ENCODE measurements at regions not wholly inside any gene's neighbourhood (a gene's known extent, or its start where the extent isn't known, plus 50 kb on each side); places are given as distances from the start of the nearest gene placed in this dataset.

GRCh38 chr21:41011951-41012366, 156.0 kb upstream of the BACE2 start:
- Histone ChIP-seq H3K4me1 (no peaks in the 10 kb centered on the region), H3K4me3 (ENCODE audit: low read depth, low read length) (no peak overlapping the region), H3K36me3 (ENCODE audit: control insufficient read depth, insufficient read depth, low read length) (no peaks in the 10 kb centered on the region), H3K27me3 (replicated peaks; ENCODE audit: control insufficient read depth, insufficient read depth, low read length) (no peaks in the 10 kb centered on the region), H3K9me3 (no peaks in the 10 kb centered on the region)
- no peak for DNase-seq
- H3K4me1 Mint-ChIP-seq (ENCODE audit: low read depth, unreplicated experiment): no peaks in the 10 kb centered on the region
- H3K27ac Mint-ChIP-seq (ENCODE audit: unreplicated experiment): no peak overlapping the region
- no peak for TF ChIP-seq CTCF (IDR thresholded peaks at IDR 0.05; ENCODE audit: insufficient read depth in 1 of 2, low read depth in 1 of 2, low read length in 1 of 2, severe bottlenecking in 1 of 2, unreplicated experiment in 1 of 2)
- H3K36me3 Mint-ChIP-seq (ENCODE audit: insufficient read depth, unreplicated experiment): no peaks in the 10 kb centered on the region
- CTCF ChIA-PET: no interaction called here
- no peaks in the 10 kb centered on the region for H3K27me3 Mint-ChIP-seq (ENCODE audit: insufficient read depth, unreplicated experiment)
- no TSS peak for BruUV-seq (replicated peaks)
- no peak overlapping the region for H3K4me3 Mint-ChIP-seq (ENCODE audit: unreplicated experiment)
- no peaks in the 10 kb centered on the region for H3K9me3 Mint-ChIP-seq (ENCODE audit: unreplicated experiment)
- intact Hi-C loops (cut with micrococcal nuclease; ENCODE audit: unreplicated experiment): no loop called here
- POLR2A ChIA-PET: no interaction called here

GRCh38 chr21:41012425-41012824, 155.5 kb upstream of the BACE2 start:
- no peaks in the 10 kb centered on the region for H3K9me3 Mint-ChIP-seq (ENCODE audit: unreplicated experiment)
- H3K4me3 ChIP-seq (ENCODE audit: low read depth, low read length): no peak overlapping the region
- no peaks in the 10 kb centered on the region for H3K4me1 Mint-ChIP-seq (ENCODE audit: low read depth, unreplicated experiment)
- no peak overlapping the region for H3K4me3 Mint-ChIP-seq (ENCODE audit: unreplicated experiment)
- intact Hi-C loops (cut with micrococcal nuclease; ENCODE audit: unreplicated experiment): no loop called here
- no peaks in the 10 kb centered on the region for H3K36me3 Mint-ChIP-seq (ENCODE audit: insufficient read depth, unreplicated experiment)
- H3K27me3 ChIP-seq (replicated peaks; ENCODE audit: control insufficient read depth, insufficient read depth, low read length): no peaks in the 10 kb centered on the region
- no peaks in the 10 kb centered on the region for H3K4me1 ChIP-seq
- H3K27me3 Mint-ChIP-seq (ENCODE audit: insufficient read depth, unreplicated experiment): no peaks in the 10 kb centered on the region
- no peak overlapping the region for H3K27ac Mint-ChIP-seq (ENCODE audit: unreplicated experiment)
- ChIA-PET POLR2A (no interaction called here), CTCF (no interaction called here)
- BruUV-seq (replicated peaks): no TSS peak
- H3K9me3 ChIP-seq: no peaks in the 10 kb centered on the region
- H3K36me3 ChIP-seq (ENCODE audit: control insufficient read depth, insufficient read depth, low read length): no peaks in the 10 kb centered on the region
- TF ChIP-seq CTCF (IDR thresholded peaks at IDR 0.05; ENCODE audit: insufficient read depth in 1 of 2, low read depth in 1 of 2, low read length in 1 of 2, severe bottlenecking in 1 of 2, unreplicated experiment in 1 of 2): no peak
- no peak for DNase-seq

GRCh38 chr21:41016472-41016871, 151.5 kb upstream of the BACE2 start:
- H3K4me1 Mint-ChIP-seq (ENCODE audit: low read depth, unreplicated experiment): no peaks in the 10 kb centered on the region
- POLR2A ChIA-PET: no interaction called here
- H3K36me3 ChIP-seq (ENCODE audit: control insufficient read depth, insufficient read depth, low read length): no peaks in the 10 kb centered on the region
- H3K4me1 ChIP-seq: no peaks in the 10 kb centered on the region
- no TSS peak for BruUV-seq (replicated peaks)
- H3K4me3 ChIP-seq (ENCODE audit: low read depth, low read length): no peak overlapping the region
- no peak for TF ChIP-seq CTCF (IDR thresholded peaks at IDR 0.05; ENCODE audit: insufficient read depth in 1 of 2, low read depth in 1 of 2, low read length in 1 of 2, severe bottlenecking in 1 of 2, unreplicated experiment in 1 of 2)
- H3K4me3 Mint-ChIP-seq (ENCODE audit: unreplicated experiment): no peak overlapping the region
- peaks cover 5% of the 10 kb centered on the region for H3K27me3 Mint-ChIP-seq (ENCODE audit: insufficient read depth, unreplicated experiment)
- intact Hi-C loops (cut with micrococcal nuclease; ENCODE audit: unreplicated experiment): no loop called here
- no peaks in the 10 kb centered on the region for H3K27me3 ChIP-seq (replicated peaks; ENCODE audit: control insufficient read depth, insufficient read depth, low read length)
- CTCF ChIA-PET: no interaction called here
- no peaks in the 10 kb centered on the region for H3K9me3 Mint-ChIP-seq (ENCODE audit: unreplicated experiment)
- H3K9me3 ChIP-seq: 0 out of 2 replicates have a peak, but pooled peaks cover 2% of the 10 kb centered on the region
- DNase-seq: no peak
- no peak overlapping the region for H3K27ac Mint-ChIP-seq (ENCODE audit: unreplicated experiment)
- H3K36me3 Mint-ChIP-seq (ENCODE audit: insufficient read depth, unreplicated experiment): no peaks in the 10 kb centered on the region
